KMS-11 (cell line): ENCODE measurements at regions not wholly inside any gene's neighbourhood (a gene's known extent, or its start where the extent isn't known, plus 50 kb on each side); places are given as distances from the start of the nearest gene placed in this dataset.

Source experiments
- H2AFZ ChIP-seq: fragments of 200-600 bp; sonication (generic); 2 replicates; pipeline ENCODE4 v1.6.1; 2016; ENCODE audit warnings: antibody characterized with exemption, mixed run types, low read depth
- H3K27ac ChIP-seq: fragments of 200-600 bp; sonication (generic); 2 replicates; pipeline ENCODE4 v1.6.1; 2016; ENCODE audit warnings: mild to moderate bottlenecking, mixed run types
- H3K27me3 ChIP-seq: fragments of 200-600 bp; sonication (generic); 2 replicates; pipeline ENCODE4 v1.6.1; 2017; ENCODE audit warnings: mild to moderate bottlenecking, low read depth, mixed run types, moderate library complexity; ENCODE audit not compliant: insufficient read depth
- H3K36me3 ChIP-seq: fragments of 200-600 bp; sonication (generic); 2 replicates; pipeline ENCODE4 v1.6.1; 2017; ENCODE audit warnings: mild to moderate bottlenecking, mixed run types; ENCODE audit not compliant: insufficient read depth
- H3K4me1 ChIP-seq: fragments of 200-600 bp; sonication (generic); 2 replicates; pipeline ENCODE4 v1.6.1; 2016; ENCODE audit warnings: mild to moderate bottlenecking, low read depth, mixed run types; ENCODE audit not compliant: poor library complexity, severe bottlenecking
- H3K4me2 ChIP-seq: fragments of 200-600 bp; sonication (generic); 2 replicates; pipeline ENCODE4 v1.7.0; 2016; ENCODE audit warnings: mild to moderate bottlenecking, mixed run types
- H3K4me3 ChIP-seq: fragments of 200-600 bp; sonication (generic); IDR thresholded peaks from 2 replicates; pipeline ENCODE4 v1.6.1; 2017; ENCODE audit warnings: low read depth, low read length, mixed read lengths; ENCODE audit not compliant: insufficient read depth
- H3K79me2 ChIP-seq: fragments of 200-600 bp; sonication (generic); 2 replicates; pipeline ENCODE4 v1.6.1; 2016; ENCODE audit warnings: low read depth, mixed run types; ENCODE audit not compliant: insufficient read depth
- H3K9ac ChIP-seq: fragments of 200-600 bp; sonication (generic); 2 replicates; pipeline ENCODE4 v1.6.1; 2016; ENCODE audit warnings: mild to moderate bottlenecking, mixed run types
- H4K20me1 ChIP-seq: fragments of 200-600 bp; sonication (generic); 2 replicates; pipeline ENCODE4 v1.6.1; 2016; ENCODE audit warnings: mild to moderate bottlenecking, mixed run types; ENCODE audit not compliant: insufficient read depth
- TF ChIP-seq, protein P1 (sequence below): fragments of 200-600 bp; sonication (generic); conservative IDR thresholded peaks from 2 replicates; pipeline ENCODE4 v1.6.1; 2017; ENCODE audit warnings: low read depth, mild to moderate bottlenecking, antibody characterized with exemption, low read length, moderate library complexity, mixed read lengths

- Histone ChIP-seq H3K4me1 (no peaks in the 10 kb centered on the region), H4K20me1 (no peaks in the 10 kb centered on the region), H3K36me3 (no peaks in the 10 kb centered on the region), H3K27ac (no peak overlapping the region), H3K27me3 (no peaks in the 10 kb centered on the region), H3K4me3 (no peak overlapping the region), H3K4me2 (no peak overlapping the region), H3K9ac (no peak overlapping the region), H2AFZ (no peak overlapping the region), H3K79me2 (no peaks in the 10 kb centered on the region)
- TF ChIP-seq, protein P1, sequence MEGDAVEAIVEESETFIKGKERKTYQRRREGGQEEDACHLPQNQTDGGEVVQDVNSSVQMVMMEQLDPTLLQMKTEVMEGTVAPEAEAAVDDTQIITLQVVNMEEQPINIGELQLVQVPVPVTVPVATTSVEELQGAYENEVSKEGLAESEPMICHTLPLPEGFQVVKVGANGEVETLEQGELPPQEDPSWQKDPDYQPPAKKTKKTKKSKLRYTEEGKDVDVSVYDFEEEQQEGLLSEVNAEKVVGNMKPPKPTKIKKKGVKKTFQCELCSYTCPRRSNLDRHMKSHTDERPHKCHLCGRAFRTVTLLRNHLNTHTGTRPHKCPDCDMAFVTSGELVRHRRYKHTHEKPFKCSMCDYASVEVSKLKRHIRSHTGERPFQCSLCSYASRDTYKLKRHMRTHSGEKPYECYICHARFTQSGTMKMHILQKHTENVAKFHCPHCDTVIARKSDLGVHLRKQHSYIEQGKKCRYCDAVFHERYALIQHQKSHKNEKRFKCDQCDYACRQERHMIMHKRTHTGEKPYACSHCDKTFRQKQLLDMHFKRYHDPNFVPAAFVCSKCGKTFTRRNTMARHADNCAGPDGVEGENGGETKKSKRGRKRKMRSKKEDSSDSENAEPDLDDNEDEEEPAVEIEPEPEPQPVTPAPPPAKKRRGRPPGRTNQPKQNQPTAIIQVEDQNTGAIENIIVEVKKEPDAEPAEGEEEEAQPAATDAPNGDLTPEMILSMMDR = no peak
Measured at GRCh38 chr19:31979949-31980670, 365.3 kb upstream of the ZNF507 start.

- TF ChIP-seq, protein P1 = no peak
- H3K79me2 ChIP-seq = no peaks in the 10 kb centered on the region
- H3K27ac ChIP-seq = no peak overlapping the region
- H3K36me3 ChIP-seq = no peaks in the 10 kb centered on the region
- no peak overlapping the region for H2AFZ ChIP-seq
- no peak overlapping the region for H3K9ac ChIP-seq
- H3K27me3 ChIP-seq = no peaks in the 10 kb centered on the region
- no peaks in the 10 kb centered on the region for H3K4me1 ChIP-seq
- H3K4me3 ChIP-seq = no peak overlapping the region
- H4K20me1 ChIP-seq = no peaks in the 10 kb centered on the region
- H3K4me2 ChIP-seq = no peak overlapping the region
Measured at GRCh38 chr19:31980796-31981195, 364.6 kb upstream of the ZNF507 start.

GRCh38 chr19:31981545-31981944 lies 363.9 kb upstream of the ZNF507 start:
- Histone ChIP-seq H3K36me3 (no peaks in the 10 kb centered on the region), H3K27me3 (no peaks in the 10 kb centered on the region), H4K20me1 (no peaks in the 10 kb centered on the region), H3K4me3 (no peak overlapping the region), H3K9ac (no peak overlapping the region), H3K27ac (no peak overlapping the region), H2AFZ (no peak overlapping the region), H3K4me2 (no peak overlapping the region), H3K79me2 (no peaks in the 10 kb centered on the region), H3K4me1 (no peaks in the 10 kb centered on the region)
- TF ChIP-seq, protein P1 = no peak

DNA sequence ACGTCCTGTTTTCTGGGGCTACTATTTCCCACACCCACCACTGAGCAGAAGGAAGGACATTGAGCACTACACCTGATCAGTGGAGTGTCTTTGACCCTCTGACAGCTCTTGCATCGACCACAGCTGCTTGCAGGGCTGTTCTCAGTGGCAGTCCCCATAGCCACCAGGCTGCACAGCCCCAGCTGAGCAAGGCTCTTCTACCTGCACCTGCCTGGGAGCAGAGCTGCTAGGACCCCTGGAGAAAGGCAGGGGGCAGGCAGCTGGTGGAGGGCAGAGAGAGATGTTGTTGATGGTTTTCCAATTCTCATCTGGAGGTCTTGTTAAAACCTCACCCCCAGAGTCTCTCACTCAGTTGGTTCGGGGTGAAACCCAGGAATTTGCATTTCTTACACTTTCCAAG lies 361.8 kb upstream of the ZNF507 start:
- Histone ChIP-seq H4K20me1 (no peaks in the 10 kb centered on the region), H3K27ac (no peak overlapping the region), H3K4me1 (no peaks in the 10 kb centered on the region), H3K79me2 (no peaks in the 10 kb centered on the region), H2AFZ (no peak overlapping the region), H3K4me2 (no peak overlapping the region), H3K4me3 (no peak overlapping the region), H3K27me3 (no peaks in the 10 kb centered on the region), H3K9ac (no peak overlapping the region), H3K36me3 (no peaks in the 10 kb centered on the region)
- TF ChIP-seq, protein P1 = no peak
